ENCODE measurements at regions not wholly inside any gene's neighbourhood (a gene's known extent, or its start where the extent isn't known, plus 50 kb on each side); places are given as distances from the start of the nearest gene placed in this dataset.
A peak's percentile ranks its signal among the peaks of the same experiment; 100 is the strongest.

- H3K9ac ChIP-seq (ENCODE audit: insufficient read depth in 1 of 2, low read length in 2 of 2): no peak overlapping the region
- DNase-seq (peak in 1 of 3 donors; percentile 1), ATAC-seq (ENCODE audit: insufficient read depth, low FRiP score) (no peak)
- H3K36me3 ChIP-seq (ENCODE audit: control insufficient read depth in 4 of 4, insufficient read depth in 4 of 4, low read length in 4 of 4): no peaks in the 10 kb centered on the region
- WGBS, 2 donors: 49 to 76% methylated on average over 9 of the region's 9 CpGs
- no peak overlapping the region for H3K4me3 ChIP-seq
- H3K9me3 ChIP-seq (ENCODE audit: control insufficient read depth in 4 of 4, insufficient read depth in 3 of 4, low read length in 3 of 4): peaks cover 0 to 7% (median 0%) of the 10 kb centered on the region in 4 donors
- no peak overlapping the region for H3K27ac ChIP-seq (ENCODE audit: low read depth in 1 of 2, low read length in 1 of 2)
- H3K4me1 ChIP-seq (ENCODE audit: control insufficient read depth in 5 of 5, insufficient read depth in 5 of 5, low read length in 5 of 5): no peaks in the 10 kb centered on the region
- no peak for TF ChIP-seq CTCF (IDR thresholded peaks at IDR 0.05; ENCODE audit: control extremely low read depth, extremely low read depth)
- H3K27me3 ChIP-seq (ENCODE audit: control insufficient read depth in 3 of 3, insufficient read depth in 3 of 3, low read length in 2 of 3): peaks cover 0 to 5% (median 0%) of the 10 kb centered on the region in 3 donors
Measured at GRCh38 chr18:47724186-47724975, 206.1 kb downstream of the SMAD2 start.

DNA sequence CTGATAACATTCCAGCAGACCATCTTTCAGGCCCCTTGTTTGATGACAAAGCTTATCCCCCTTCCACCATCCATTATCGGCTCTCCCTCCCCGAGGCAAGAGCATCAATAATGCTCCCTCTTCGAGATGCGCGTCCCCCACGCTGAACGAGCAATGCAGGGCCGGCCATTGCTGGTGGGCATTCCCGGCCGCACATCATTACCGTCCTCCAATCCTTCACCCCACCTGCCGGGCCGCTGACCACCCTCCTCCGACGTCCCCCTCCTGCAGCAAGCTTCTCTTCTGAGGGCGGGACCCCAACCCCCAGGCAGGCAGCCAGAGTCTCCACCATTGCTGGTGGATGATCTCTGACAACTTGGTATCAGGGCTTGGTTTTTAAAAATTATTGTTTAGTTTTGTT is 208.6 kb downstream of the SMAD2 start:
- ATAC-seq (ENCODE audit: insufficient read depth, low FRiP score) (no peak), DNase-seq (no peak)
- 74 to 82% methylated on average over 16 of the region's 16 CpGs for WGBS, 2 donors

GRCh38 chr18:47720741-47721140 is 209.7 kb downstream of the SMAD2 start:
- Histone ChIP-seq H3K36me3 (ENCODE audit: control insufficient read depth in 4 of 4, insufficient read depth in 4 of 4, low read length in 4 of 4) (no peaks in the 10 kb centered on the region), H3K27me3 (ENCODE audit: control insufficient read depth in 3 of 3, insufficient read depth in 3 of 3, low read length in 2 of 3) (peaks cover 0 to 5% (median 0%) of the 10 kb centered on the region in 3 donors), H3K9me3 (ENCODE audit: control insufficient read depth in 4 of 4, insufficient read depth in 3 of 4, low read length in 3 of 4) (peaks cover 0 to 11% (median 0%) of the 10 kb centered on the region in 4 donors), H3K4me3 (no peak overlapping the region), H3K9ac (ENCODE audit: insufficient read depth in 1 of 2, low read length in 2 of 2) (no peak overlapping the region), H3K4me1 (ENCODE audit: control insufficient read depth in 5 of 5, insufficient read depth in 5 of 5, low read length in 5 of 5) (no peaks in the 10 kb centered on the region), H3K27ac (ENCODE audit: low read depth in 1 of 2, low read length in 1 of 2) (no peak overlapping the region)
- TF ChIP-seq CTCF (IDR thresholded peaks at IDR 0.05; ENCODE audit: control extremely low read depth, extremely low read depth): no peak
- WGBS, 2 donors: 89 to 91% methylated on average over 3 of the region's 3 CpGs
- no peak for DNase-seq
- ATAC-seq (ENCODE audit: insufficient read depth, low FRiP score): no peak

More for the DNA sequence above, 208.6 kb downstream of the SMAD2 start:
- Histone ChIP-seq H3K9ac (ENCODE audit: insufficient read depth in 1 of 2, low read length in 2 of 2) (no peak overlapping the region), H3K9me3 (ENCODE audit: control insufficient read depth in 4 of 4, insufficient read depth in 3 of 4, low read length in 3 of 4) (peaks cover 0 to 11% (median 0%) of the 10 kb centered on the region in 4 donors), H3K27ac (ENCODE audit: low read depth in 1 of 2, low read length in 1 of 2) (no peak overlapping the region), H3K4me3 (no peak overlapping the region), H3K4me1 (ENCODE audit: control insufficient read depth in 5 of 5, insufficient read depth in 5 of 5, low read length in 5 of 5) (no peaks in the 10 kb centered on the region), H3K27me3 (ENCODE audit: control insufficient read depth in 3 of 3, insufficient read depth in 3 of 3, low read length in 2 of 3) (peaks cover 0 to 5% (median 0%) of the 10 kb centered on the region in 3 donors), H3K36me3 (ENCODE audit: control insufficient read depth in 4 of 4, insufficient read depth in 4 of 4, low read length in 4 of 4) (no peaks in the 10 kb centered on the region)
- no peak for TF ChIP-seq CTCF (IDR thresholded peaks at IDR 0.05; ENCODE audit: control extremely low read depth, extremely low read depth)

Data from lung (tissue), 11 donors.